HepG2 (cell line): ENCODE measurements at regions not wholly inside any gene's neighbourhood (a gene's known extent, or its start where the extent isn't known, plus 50 kb on each side); places are given as distances from the start of the nearest gene placed in this dataset.

Source experiments
- ARHGAP35 ChIP-seq: sonication (generic); formaldehyde crosslinking; IDR thresholded peaks from 2 replicates; pipeline ENCODE4 v1.9.0; 2022; ENCODE audit warnings: mild to moderate bottlenecking, inconsistent platforms, moderate library complexity, missing genetic modification reagents, borderline replicate concordance
- CC2D1A ChIP-seq: sonication (generic); formaldehyde crosslinking; IDR thresholded peaks from 2 replicates; pipeline ENCODE4 v1.8.1; 2023; ENCODE audit warnings: mild to moderate bottlenecking, missing genetic modification reagents
- CHCHD3 ChIP-seq: sonication (generic); formaldehyde crosslinking; IDR thresholded peaks from 2 replicates; pipeline ENCODE4 v1.8.0; 2022; ENCODE audit warnings: mild to moderate bottlenecking, missing genetic modification reagents, moderate library complexity
- DMAP1 ChIP-seq: IDR thresholded peaks from 2 replicates; pipeline ENCODE4 v1.6.1; 2016
- GFI1 ChIP-seq: sonication (generic); formaldehyde crosslinking; IDR thresholded peaks from 2 replicates; pipeline ENCODE4 v1.5.0; 2020; ENCODE audit warnings: missing genetic modification reagents, mild to moderate bottlenecking, borderline replicate concordance
- HES4 ChIP-seq: sonication (generic); formaldehyde crosslinking; IDR thresholded peaks from 2 replicates; pipeline ENCODE4 v1.9.0; 2021; ENCODE audit warnings: mild to moderate bottlenecking, missing genetic modification reagents, borderline replicate concordance
- HNRNPH1 ChIP-seq: fragments of 200-400 bp; formaldehyde crosslinking; optimal IDR thresholded peaks from 2 replicates; pipeline ENCODE3; 2017; ENCODE audit warnings: mild to moderate bottlenecking, low read depth, low read length
- MAFF ChIP-seq: IDR thresholded peaks from 2 replicates; pipeline ENCODE4 v1.6.1; 2011; ENCODE audit warnings: low read depth, low read length, improper control_type of control experiment
- NCOA2 ChIP-seq: sonication (generic); formaldehyde crosslinking; IDR thresholded peaks from 2 replicates; pipeline ENCODE4 v1.8.0; 2022; ENCODE audit warnings: inconsistent platforms
- TBL1XR1 ChIP-seq: fragments of 150-350 bp; IDR thresholded peaks from 2 replicates; pipeline ENCODE4 v1.6.1; 2014; ENCODE audit warnings: borderline replicate concordance, low read length; ENCODE audit not compliant: partially characterized antibody
- THAP9 ChIP-seq: sonication (generic); formaldehyde crosslinking; IDR thresholded peaks from 2 replicates; pipeline ENCODE4; 2020; ENCODE audit warnings: missing genetic modification reagents, mild to moderate bottlenecking, borderline replicate concordance
- TP53 ChIP-seq: sonication (generic); formaldehyde crosslinking; conservative IDR thresholded peaks from 2 replicates; pipeline ENCODE4 v1.4.0; 2020; ENCODE audit warnings: missing genetic modification reagents
- U2AF2 ChIP-seq: fragments of 200-400 bp; formaldehyde crosslinking; IDR thresholded peaks from 2 replicates; pipeline ENCODE4 v1.6.1; 2017; ENCODE audit warnings: low read depth, mild to moderate bottlenecking, low read length
- ZEB1 ChIP-seq: IDR thresholded peaks from 2 replicates; pipeline ENCODE4 v1.6.1; 2012; ENCODE audit warnings: mild to moderate bottlenecking, low read depth, inconsistent platforms; ENCODE audit not compliant: insufficient replicate concordance
- ZNF432 ChIP-seq: sonication (generic); formaldehyde crosslinking; IDR thresholded peaks from 2 replicates; pipeline ENCODE4 v1.5.0; 2020; ENCODE audit warnings: missing genetic modification reagents, mild to moderate bottlenecking, borderline replicate concordance
- ZNF510 ChIP-seq: sonication (generic); formaldehyde crosslinking; IDR thresholded peaks from 2 replicates; pipeline ENCODE4 v1.4.0; 2020; ENCODE audit warnings: low read depth, mild to moderate bottlenecking, missing genetic modification reagents
- ZNF652 ChIP-seq: IDR thresholded peaks from 2 replicates; pipeline ENCODE4 v1.6.1; 2016; ENCODE audit warnings: low read depth, borderline replicate concordance
- ZNF709 ChIP-seq: sonication (generic); formaldehyde crosslinking; IDR thresholded peaks from 2 replicates; pipeline ENCODE4 v1.5.0; 2020; ENCODE audit warnings: mild to moderate bottlenecking, missing genetic modification reagents
- ZNF713 ChIP-seq: sonication (generic); formaldehyde crosslinking; IDR thresholded peaks from 2 replicates; pipeline ENCODE4 v1.4.0; 2020; ENCODE audit warnings: mild to moderate bottlenecking, missing genetic modification reagents
- TF ChIP-seq, protein P1 (sequence below): sonication (generic); formaldehyde crosslinking; IDR thresholded peaks from 2 replicates; pipeline ENCODE4 v1.5.1; 2020; ENCODE audit warnings: missing genetic modification reagents, mild to moderate bottlenecking, borderline replicate concordance
- TF ChIP-seq, protein P2 (sequence below): sonication (generic); formaldehyde crosslinking; IDR thresholded peaks from 2 replicates; pipeline ENCODE4 v1.5.0; 2020; ENCODE audit warnings: mild to moderate bottlenecking, low read depth, missing genetic modification reagents, borderline replicate concordance
- TF ChIP-seq, protein P3 (sequence below): sonication (generic); formaldehyde crosslinking; conservative IDR thresholded peaks from 2 replicates; pipeline ENCODE4 v1.8.0; 2022; ENCODE audit warnings: low read depth, missing genetic modification reagents
- TF ChIP-seq, protein P4 (sequence below), 2 experiments: fragments of 450-650 bp in 1 of 2; sonication (generic) in 1 of 2; formaldehyde crosslinking; IDR thresholded peaks; 2 replicates each; pipeline versions ENCODE4 v1.5.0 to v1.8.0; 2020 to 2022; ENCODE audit warnings: mild to moderate bottlenecking in 1 of 2, missing genetic modification reagents in 1 of 2

DNA sequence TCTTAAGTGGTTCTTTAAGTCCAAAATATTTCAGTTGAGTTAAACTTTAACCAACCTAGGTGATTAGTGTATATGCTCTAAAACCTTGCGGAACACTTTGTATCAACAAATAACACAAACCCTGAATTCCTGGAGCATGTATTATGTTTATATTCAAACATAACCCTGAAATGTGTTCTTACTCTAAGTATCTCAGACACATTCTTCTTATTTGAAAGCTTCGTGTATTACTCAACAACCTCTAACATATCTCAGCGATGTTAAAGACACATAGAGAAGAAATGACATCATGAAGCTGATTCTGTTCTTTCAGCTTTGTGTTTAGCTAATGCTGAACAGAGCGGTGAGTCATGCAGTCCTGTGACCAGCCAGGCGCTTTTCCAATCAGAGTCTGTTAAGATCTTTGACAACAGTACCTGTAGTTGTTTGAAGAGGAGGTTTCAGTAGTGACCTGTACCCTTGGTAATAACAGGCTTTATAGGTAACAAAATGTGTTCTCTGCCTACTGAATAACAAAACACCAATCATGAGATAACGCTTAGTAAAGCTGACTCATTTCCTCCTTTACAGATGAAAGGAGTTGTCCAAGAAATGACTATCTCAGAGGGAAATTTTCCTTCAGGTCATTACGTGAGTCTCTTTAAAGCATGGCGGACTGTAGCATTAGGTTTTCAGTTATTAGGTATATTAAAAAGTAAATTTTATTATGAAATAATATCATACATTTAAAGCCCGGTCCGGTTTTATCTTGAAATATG, 67.3 kb upstream of the KLF6 start (continued):
- TF ChIP-seq, protein P1, sequence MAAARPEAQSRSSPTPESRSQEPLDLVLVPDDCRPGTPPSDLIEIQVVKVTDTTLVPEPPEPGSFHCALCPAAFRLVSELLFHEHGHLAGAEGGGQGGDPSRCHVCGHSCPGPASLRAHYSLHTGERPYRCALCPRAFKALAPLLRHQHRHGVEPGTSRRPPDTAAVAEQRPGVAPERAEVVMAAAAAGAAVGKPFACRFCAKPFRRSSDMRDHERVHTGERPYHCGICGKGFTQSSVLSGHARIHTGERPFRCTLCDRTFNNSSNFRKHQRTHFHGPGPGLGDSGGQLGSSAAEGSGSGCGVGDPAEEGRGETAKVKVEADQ (CRISPR knock-in tag), result no peak; the same call in 1 of the 2 replicates
- TF ChIP-seq ZNF652 (CRISPR knock-in tag) (peak; percentile 62; the same call in 1 of the 2 replicates), THAP9 (CRISPR knock-in tag) (no peak), TP53 (CRISPR knock-in tag) (no peak), ZNF510 (no peak), U2AF2 (no peak), ZNF713 (CRISPR knock-in tag) (no peak), ZNF709 (CRISPR knock-in tag) (no peak), CC2D1A (no peak), ARHGAP35 (CRISPR knock-in tag) (no peak), HNRNPH1 (no peak), TBL1XR1 (no peak), MAFF (peak; percentile 56), GFI1 (CRISPR knock-in tag) (no peak; the same call in 1 of the 2 replicates), HES4 (CRISPR knock-in tag) (no peak), ZEB1 (peak; percentile 37), ZNF432 (CRISPR knock-in tag) (no peak), DMAP1 (no peak; the same call in 1 of the 2 replicates), NCOA2 (CRISPR knock-in tag) (peak; percentile 92), CHCHD3 (CRISPR knock-in tag) (no peak)
- TF ChIP-seq, protein P2, sequence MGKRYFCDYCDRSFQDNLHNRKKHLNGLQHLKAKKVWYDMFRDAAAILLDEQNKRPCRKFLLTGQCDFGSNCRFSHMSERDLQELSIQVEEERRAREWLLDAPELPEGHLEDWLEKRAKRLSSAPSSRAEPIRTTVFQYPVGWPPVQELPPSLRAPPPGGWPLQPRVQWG (CRISPR knock-in tag), result no peak
- TF ChIP-seq, protein P3, sequence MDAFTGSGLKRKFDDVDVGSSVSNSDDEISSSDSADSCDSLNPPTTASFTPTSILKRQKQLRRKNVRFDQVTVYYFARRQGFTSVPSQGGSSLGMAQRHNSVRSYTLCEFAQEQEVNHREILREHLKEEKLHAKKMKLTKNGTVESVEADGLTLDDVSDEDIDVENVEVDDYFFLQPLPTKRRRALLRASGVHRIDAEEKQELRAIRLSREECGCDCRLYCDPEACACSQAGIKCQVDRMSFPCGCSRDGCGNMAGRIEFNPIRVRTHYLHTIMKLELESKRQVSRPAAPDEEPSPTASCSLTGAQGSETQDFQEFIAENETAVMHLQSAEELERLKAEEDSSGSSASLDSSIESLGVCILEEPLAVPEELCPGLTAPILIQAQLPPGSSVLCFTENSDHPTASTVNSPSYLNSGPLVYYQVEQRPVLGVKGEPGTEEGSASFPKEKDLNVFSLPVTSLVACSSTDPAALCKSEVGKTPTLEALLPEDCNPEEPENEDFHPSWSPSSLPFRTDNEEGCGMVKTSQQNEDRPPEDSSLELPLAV, result no peak
- TF ChIP-seq, protein P4, sequence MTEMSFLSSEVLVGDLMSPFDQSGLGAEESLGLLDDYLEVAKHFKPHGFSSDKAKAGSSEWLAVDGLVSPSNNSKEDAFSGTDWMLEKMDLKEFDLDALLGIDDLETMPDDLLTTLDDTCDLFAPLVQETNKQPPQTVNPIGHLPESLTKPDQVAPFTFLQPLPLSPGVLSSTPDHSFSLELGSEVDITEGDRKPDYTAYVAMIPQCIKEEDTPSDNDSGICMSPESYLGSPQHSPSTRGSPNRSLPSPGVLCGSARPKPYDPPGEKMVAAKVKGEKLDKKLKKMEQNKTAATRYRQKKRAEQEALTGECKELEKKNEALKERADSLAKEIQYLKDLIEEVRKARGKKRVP (CRISPR knock-in tag; IDR thresholded peaks at IDR 0.05), result peak in 1 of 2 experiments; percentile 86; a peak in 2 of 4 replicates
